ENCODE measurements at regions not wholly inside any gene's neighbourhood (a gene's known extent, or its start where the extent isn't known, plus 50 kb on each side); places are given as distances from the start of the nearest gene placed in this dataset.
"Not testable (repeated sequence)": the region's sequence is repeated elsewhere in the genome, so short reads cannot be mapped to it uniquely, and the experiment has no call there.

- no peak for DNase-seq (ENCODE audit: low read depth in 2 of 2)
These were observed 61.3 kb upstream of the CASK start for GRCh38 chrX:41984628-41985027.

GRCh38 chrX:41982953-41983352 lies 59.6 kb upstream of the CASK start:
- DNase-seq (ENCODE audit: low read depth in 2 of 2): no peak

- DNase-seq (ENCODE audit: low read depth in 2 of 2): no peak
These were observed 58.2 kb upstream of the CASK start for GRCh38 chrX:41981481-41982013.

GRCh38 chrX:41974677-41975076 lies 51.3 kb upstream of the CASK start:
- DNase-seq (ENCODE audit: low read depth in 2 of 2): not testable (repeated sequence)

GRCh38 chrX:41973208-41973607 lies 49.9 kb upstream of the CASK start:
- no peak for DNase-seq (ENCODE audit: low read depth in 2 of 2)
